A673 (cell line): ENCODE measurements at regions not wholly inside any gene's neighbourhood (a gene's known extent, or its start where the extent isn't known, plus 50 kb on each side); places are given as distances from the start of the nearest gene placed in this dataset.

Source experiments
- BruUV-seq: library from RNA; stranded (reverse); fragments of 400-500 nt; replicated peaks from 2 replicates; lab custom pipeline; 2021; lab: Mats Ljungman, UMichigan
- CTCF ChIA-PET: fragments of 300-600 bp; sonication (Branson Sonifier 250); formaldehyde crosslinking; loops from one replicate; lab custom pipeline; 2022; ENCODE audit warnings: antibody characterized with exemption; lab: Charles Lee
- POLR2A ChIA-PET: fragments of 300-600 bp; sonication (Branson Sonifier 250); formaldehyde crosslinking; loops from one replicate; lab custom pipeline; 2022; ENCODE audit warnings: antibody characterized with exemption; ENCODE audit not compliant: low non-redundant PET; lab: Charles Lee
- DNase-seq: peaks from one replicate; pipeline ENCODE4 v3.0.0-alpha.2; 2015; ENCODE audit warnings: low spot score
- H3K27ac ChIP-seq: fragments of 200-600 bp; sonication (generic); 2 replicates; pipeline ENCODE4 v1.5.1; 2016; ENCODE audit warnings: mixed run types, low read depth, mild to moderate bottlenecking, mixed read lengths, antibody characterized with exemption, low read length; ENCODE audit not compliant: poor library complexity, severe bottlenecking
- H3K27me3 ChIP-seq: fragments of 200-600 bp; sonication (generic); replicated peaks from 2 replicates; pipeline ENCODE4 v1.6.1; 2017; ENCODE audit warnings: mixed run types, low read depth, mild to moderate bottlenecking, mixed read lengths, antibody characterized with exemption, low read length; ENCODE audit not compliant: insufficient read depth, poor library complexity
- H3K36me3 ChIP-seq: fragments of 200-600 bp; sonication (generic); 2 replicates; pipeline ENCODE4 v1.6.1; 2016; ENCODE audit warnings: mixed run types, mild to moderate bottlenecking, mixed read lengths, antibody characterized with exemption, low read length; ENCODE audit not compliant: insufficient read depth, poor library complexity, severe bottlenecking
- H3K4me1 ChIP-seq: fragments of 200-600 bp; sonication (generic); 2 replicates; pipeline ENCODE4 v1.6.1; 2017; ENCODE audit warnings: mixed run types, mild to moderate bottlenecking, mixed read lengths, antibody characterized with exemption, low read length; ENCODE audit not compliant: insufficient read depth, poor library complexity, severe bottlenecking
- H3K4me3 ChIP-seq: fragments of 200-600 bp; sonication (generic); 2 replicates; pipeline ENCODE4 v1.5.1; 2016; ENCODE audit warnings: low read depth, mixed run types, mild to moderate bottlenecking, mixed read lengths, low read length; ENCODE audit not compliant: poor library complexity, severe bottlenecking
- H3K9me3 ChIP-seq: fragments of 200-600 bp; sonication (generic); 2 replicates; pipeline ENCODE4 v1.6.1; 2016; ENCODE audit warnings: mixed run types, low read depth, mild to moderate bottlenecking, mixed read lengths, antibody characterized with exemption, low read length; ENCODE audit not compliant: poor library complexity, severe bottlenecking
- CTCF ChIP-seq: fragments of 300-800, 200-600 bp; sonication (generic); conservative IDR thresholded peaks from 2 replicates; pipeline ENCODE4 v1.5.1; 2017; ENCODE audit warnings: low read depth, mild to moderate bottlenecking, antibody characterized with exemption, low read length, moderate library complexity, mixed read lengths
- EZH2 ChIP-seq: fragments of 200-600 bp; sonication (generic); IDR thresholded peaks from 2 replicates; pipeline ENCODE4 v1.6.1; 2017; ENCODE audit warnings: borderline replicate concordance, low read depth, mild to moderate bottlenecking, mixed read lengths, antibody characterized with exemption, low read length; ENCODE audit not compliant: poor library complexity, severe bottlenecking
- intact Hi-C: fragments of 100-400 bp; cut with micrococcal nuclease; formaldehyde crosslinking; loops from one replicate; pipeline ENCODE4 v1.10.0; 2022; ENCODE audit not compliant: unreplicated experiment

GRCh38 chr10:120755771-120756170, 95.4 kb upstream of the WDR11 start:
- Histone ChIP-seq H3K27ac (no peak overlapping the region), H3K4me3 (no peak overlapping the region), H3K9me3 (no peaks in the 10 kb centered on the region), H3K36me3 (no peaks in the 10 kb centered on the region), H3K4me1 (no peaks in the 10 kb centered on the region), H3K27me3 (peaks cover 64% of the 10 kb centered on the region)
- POLR2A ChIA-PET = no interaction called here
- no TSS peak for BruUV-seq
- TF ChIP-seq CTCF (no peak), EZH2 (no peak)
- no peak for DNase-seq
- CTCF ChIA-PET = no interaction called here
- intact Hi-C loops = no loop called here

DNA sequence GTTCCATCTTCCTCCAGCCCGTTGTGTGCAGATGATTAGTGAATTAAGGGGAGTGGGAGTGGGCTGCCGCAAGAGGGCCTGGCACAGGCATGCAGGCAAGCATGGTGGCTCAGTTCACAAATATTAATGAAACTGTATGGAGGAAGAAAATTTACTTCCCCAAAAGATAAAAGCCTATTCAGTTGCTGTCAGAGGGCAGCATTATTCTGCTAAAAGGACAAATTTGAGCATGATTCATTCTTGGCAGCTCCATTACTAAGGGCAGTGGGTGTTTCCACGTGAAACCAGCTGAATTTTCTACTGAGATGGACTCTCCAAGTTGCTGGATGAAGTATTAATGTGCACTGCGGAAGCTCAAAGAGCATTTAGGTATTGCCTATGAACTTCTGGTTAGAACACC, 90.9 kb upstream of the WDR11 start:
- H3K27me3 ChIP-seq = peaks cover 50% of the 10 kb centered on the region
- BruUV-seq = no TSS peak
- TF ChIP-seq CTCF = no peak
- TF ChIP-seq EZH2 = no peak
- intact Hi-C loops = no loop called here
- H3K27ac ChIP-seq = no peak overlapping the region
- H3K4me3 ChIP-seq = no peak overlapping the region
- H3K36me3 ChIP-seq = no peaks in the 10 kb centered on the region
- CTCF ChIA-PET = no interaction called here
- no peak for DNase-seq
- H3K9me3 ChIP-seq = no peaks in the 10 kb centered on the region
- H3K4me1 ChIP-seq = no peaks in the 10 kb centered on the region
- POLR2A ChIA-PET = no interaction called here

- TF ChIP-seq EZH2 (no peak), CTCF (no peak)
- ChIA-PET POLR2A (no interaction called here), CTCF (no interaction called here)
- Histone ChIP-seq H3K27me3 (peaks cover 35% of the 10 kb centered on the region), H3K4me1 (no peaks in the 10 kb centered on the region), H3K9me3 (no peaks in the 10 kb centered on the region), H3K4me3 (no peak overlapping the region), H3K36me3 (no peaks in the 10 kb centered on the region), H3K27ac (no peak overlapping the region)
- intact Hi-C loops = no loop called here
- no TSS peak for BruUV-seq
- DNase-seq = no peak
Measured at GRCh38 chr10:120761951-120762350, 89.2 kb upstream of the WDR11 start.
